ENCODE measurements at regions not wholly inside any gene's neighbourhood (a gene's known extent, or its start where the extent isn't known, plus 50 kb on each side); places are given as distances from the start of the nearest gene placed in this dataset.

DNA sequence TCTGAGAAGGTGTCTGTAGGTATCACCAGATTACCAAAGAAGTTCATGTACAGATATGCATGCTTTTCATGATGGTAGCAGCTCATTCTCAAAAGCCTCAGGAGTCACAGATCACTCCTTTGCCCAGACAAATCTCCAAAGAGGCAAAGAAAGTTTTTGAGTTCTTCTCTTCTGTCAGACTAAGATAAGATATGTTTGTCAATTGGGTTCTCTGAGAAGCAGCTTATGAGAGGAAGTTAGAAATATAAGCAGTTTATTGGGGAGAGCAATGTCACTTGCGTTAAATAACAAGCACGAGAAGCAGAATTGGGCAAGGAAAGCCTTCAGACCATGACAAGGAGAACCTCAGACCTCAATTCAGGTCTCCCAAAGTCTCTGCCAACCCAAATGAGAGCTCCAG is 219.2 kb upstream of the KLF4 start:
- no peak for DNase-seq
- no peak overlapping the region for H3K4me3 Mint-ChIP-seq (ENCODE audit: unreplicated experiment)
- peaks cover 7% of the 10 kb centered on the region for H3K4me1 Mint-ChIP-seq (ENCODE audit: low read depth, unreplicated experiment)
- no peaks in the 10 kb centered on the region for H3K27me3 Mint-ChIP-seq (ENCODE audit: insufficient read depth, unreplicated experiment)
- POLR2A ChIA-PET: interaction anchor here (0.6 kb wide), 1 partner anchor 29 kb away, joined by 4 read pairs; no protein-coding TSS in a partner anchor
- no TSS peak for BruUV-seq (replicated peaks)
- no peaks in the 10 kb centered on the region for H3K27me3 ChIP-seq (replicated peaks; ENCODE audit: control insufficient read depth, insufficient read depth, low read length)
- H3K9me3 ChIP-seq: no peaks in the 10 kb centered on the region
- H3K27ac Mint-ChIP-seq (ENCODE audit: unreplicated experiment): no peak overlapping the region
- no peaks in the 10 kb centered on the region for H3K9me3 Mint-ChIP-seq (ENCODE audit: unreplicated experiment)
- TF ChIP-seq, protein P1, sequence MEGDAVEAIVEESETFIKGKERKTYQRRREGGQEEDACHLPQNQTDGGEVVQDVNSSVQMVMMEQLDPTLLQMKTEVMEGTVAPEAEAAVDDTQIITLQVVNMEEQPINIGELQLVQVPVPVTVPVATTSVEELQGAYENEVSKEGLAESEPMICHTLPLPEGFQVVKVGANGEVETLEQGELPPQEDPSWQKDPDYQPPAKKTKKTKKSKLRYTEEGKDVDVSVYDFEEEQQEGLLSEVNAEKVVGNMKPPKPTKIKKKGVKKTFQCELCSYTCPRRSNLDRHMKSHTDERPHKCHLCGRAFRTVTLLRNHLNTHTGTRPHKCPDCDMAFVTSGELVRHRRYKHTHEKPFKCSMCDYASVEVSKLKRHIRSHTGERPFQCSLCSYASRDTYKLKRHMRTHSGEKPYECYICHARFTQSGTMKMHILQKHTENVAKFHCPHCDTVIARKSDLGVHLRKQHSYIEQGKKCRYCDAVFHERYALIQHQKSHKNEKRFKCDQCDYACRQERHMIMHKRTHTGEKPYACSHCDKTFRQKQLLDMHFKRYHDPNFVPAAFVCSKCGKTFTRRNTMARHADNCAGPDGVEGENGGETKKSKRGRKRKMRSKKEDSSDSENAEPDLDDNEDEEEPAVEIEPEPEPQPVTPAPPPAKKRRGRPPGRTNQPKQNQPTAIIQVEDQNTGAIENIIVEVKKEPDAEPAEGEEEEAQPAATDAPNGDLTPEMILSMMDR (IDR thresholded peaks at IDR 0.05; ENCODE audit: insufficient read depth in 1 of 2, low read depth in 1 of 2, low read length in 1 of 2, severe bottlenecking in 1 of 2, unreplicated experiment in 1 of 2): no peak
- H3K36me3 Mint-ChIP-seq (ENCODE audit: insufficient read depth, unreplicated experiment): no peaks in the 10 kb centered on the region
- no peak overlapping the region for H3K4me3 ChIP-seq (ENCODE audit: low read depth, low read length)
- CTCF ChIA-PET: no interaction called here
- H3K36me3 ChIP-seq (ENCODE audit: control insufficient read depth, insufficient read depth, low read length): no peaks in the 10 kb centered on the region
- no peaks in the 10 kb centered on the region for H3K4me1 ChIP-seq
- intact Hi-C loops (cut with micrococcal nuclease; ENCODE audit: unreplicated experiment): no loop called here

- intact Hi-C loops (cut with micrococcal nuclease; ENCODE audit: unreplicated experiment): no loop called here
- H3K27me3 Mint-ChIP-seq (ENCODE audit: insufficient read depth, unreplicated experiment): no peaks in the 10 kb centered on the region
- Histone ChIP-seq H3K36me3 (ENCODE audit: control insufficient read depth, insufficient read depth, low read length) (no peaks in the 10 kb centered on the region), H3K4me1 (peaks cover 3% of the 10 kb centered on the region; the same call in 1 of the 2 replicates), H3K9me3 (no peaks in the 10 kb centered on the region), H3K27me3 (replicated peaks; ENCODE audit: control insufficient read depth, insufficient read depth, low read length) (no peaks in the 10 kb centered on the region), H3K4me3 (ENCODE audit: low read depth, low read length) (no peak overlapping the region)
- DNase-seq: no peak
- H3K36me3 Mint-ChIP-seq (ENCODE audit: insufficient read depth, unreplicated experiment): no peaks in the 10 kb centered on the region
- TF ChIP-seq, protein P1 (IDR thresholded peaks at IDR 0.05; ENCODE audit: insufficient read depth in 1 of 2, low read depth in 1 of 2, low read length in 1 of 2, severe bottlenecking in 1 of 2, unreplicated experiment in 1 of 2): no peak
- ChIA-PET POLR2A (no interaction called here), CTCF (no interaction called here)
- H3K4me1 Mint-ChIP-seq (ENCODE audit: low read depth, unreplicated experiment): peaks cover 7% of the 10 kb centered on the region
- H3K9me3 Mint-ChIP-seq (ENCODE audit: unreplicated experiment): no peaks in the 10 kb centered on the region
- no TSS peak for BruUV-seq (replicated peaks)
- no peak overlapping the region for H3K4me3 Mint-ChIP-seq (ENCODE audit: unreplicated experiment)
- no peak overlapping the region for H3K27ac Mint-ChIP-seq (ENCODE audit: unreplicated experiment)
Observed at GRCh38 chr9:107707915-107708441, 218.4 kb upstream of the KLF4 start.

DNA sequence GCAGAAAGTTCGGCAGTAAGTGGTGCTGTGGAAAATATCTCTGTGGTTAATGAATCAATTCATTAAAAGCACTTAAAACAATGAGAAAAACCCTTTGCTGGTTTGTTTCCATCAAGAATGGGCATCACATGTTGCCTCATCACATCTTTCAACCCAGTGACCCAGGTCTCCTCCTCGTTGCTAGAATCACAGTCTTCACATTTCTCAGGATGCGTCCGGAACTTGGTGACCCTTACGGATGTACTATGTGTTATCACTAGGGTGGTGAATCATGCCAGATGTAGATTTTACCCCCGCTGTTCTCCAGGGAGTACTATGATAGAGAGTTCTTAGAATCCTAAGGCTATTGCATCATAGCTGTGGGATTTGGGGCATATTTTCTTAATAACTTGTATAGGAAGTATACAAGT is 217.9 kb upstream of the KLF4 start:
- CTCF ChIA-PET: no interaction called here
- Mint-ChIP-seq H3K27me3 (ENCODE audit: insufficient read depth, unreplicated experiment) (no peaks in the 10 kb centered on the region), H3K27ac (ENCODE audit: unreplicated experiment) (no peak overlapping the region), H3K36me3 (ENCODE audit: insufficient read depth, unreplicated experiment) (no peaks in the 10 kb centered on the region), H3K9me3 (ENCODE audit: unreplicated experiment) (no peaks in the 10 kb centered on the region), H3K4me3 (ENCODE audit: unreplicated experiment) (no peak overlapping the region), H3K4me1 (ENCODE audit: low read depth, unreplicated experiment) (peaks cover 4% of the 10 kb centered on the region)
- no peak for DNase-seq
- no peaks in the 10 kb centered on the region for H3K27me3 ChIP-seq (replicated peaks; ENCODE audit: control insufficient read depth, insufficient read depth, low read length)
- H3K4me1 ChIP-seq: peaks cover 3% of the 10 kb centered on the region; the same call in 1 of the 2 replicates
- no peak overlapping the region for H3K4me3 ChIP-seq (ENCODE audit: low read depth, low read length)
- intact Hi-C loops (cut with micrococcal nuclease; ENCODE audit: unreplicated experiment): no loop called here
- TF ChIP-seq, protein P1 (IDR thresholded peaks at IDR 0.05; ENCODE audit: insufficient read depth in 1 of 2, low read depth in 1 of 2, low read length in 1 of 2, severe bottlenecking in 1 of 2, unreplicated experiment in 1 of 2): no peak
- POLR2A ChIA-PET: no interaction called here
- no peaks in the 10 kb centered on the region for H3K9me3 ChIP-seq
- H3K36me3 ChIP-seq (ENCODE audit: control insufficient read depth, insufficient read depth, low read length): no peaks in the 10 kb centered on the region
- BruUV-seq (replicated peaks): no TSS peak

Measured in Caco-2 (cell line).